ENCODE measurements at regions not wholly inside any gene's neighbourhood (a gene's known extent, or its start where the extent isn't known, plus 50 kb on each side); places are given as distances from the start of the nearest gene placed in this dataset.

GRCh38 chrX:10787264-10787663, 166.9 kb upstream of the MID1 start:
- no peak for DNase-seq (ENCODE audit: low read depth)
- in situ Hi-C loops (cut with HindIII; ENCODE audit: low pct_unique_long_range_greater_than_20kb, low sequenced_read_pairs) = no loop called here

DNA sequence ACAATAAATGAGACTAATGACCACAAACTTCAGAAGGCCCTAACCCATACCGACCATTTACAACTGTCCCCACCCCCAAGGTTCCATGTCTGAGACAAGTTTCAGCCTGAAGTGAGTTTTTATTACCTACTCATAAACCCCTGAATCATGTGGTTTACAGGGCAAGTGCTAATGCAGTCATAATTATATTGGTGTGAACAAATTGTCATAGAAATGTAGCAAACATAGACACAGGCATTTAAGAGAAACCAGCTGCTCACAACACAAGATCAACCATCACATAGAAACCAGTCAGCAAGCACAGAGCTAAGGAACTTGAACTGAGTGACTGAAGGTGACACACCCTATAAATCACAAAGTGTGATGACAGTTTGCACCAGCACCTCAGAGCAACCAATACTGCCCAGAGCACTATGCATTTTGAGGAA, 173.8 kb upstream of the MID1 start:
- in situ Hi-C loops (cut with HindIII; ENCODE audit: low pct_unique_long_range_greater_than_20kb, low sequenced_read_pairs) = no loop called here
- peak; percentile 46 for DNase-seq (ENCODE audit: low read depth)

DNA sequence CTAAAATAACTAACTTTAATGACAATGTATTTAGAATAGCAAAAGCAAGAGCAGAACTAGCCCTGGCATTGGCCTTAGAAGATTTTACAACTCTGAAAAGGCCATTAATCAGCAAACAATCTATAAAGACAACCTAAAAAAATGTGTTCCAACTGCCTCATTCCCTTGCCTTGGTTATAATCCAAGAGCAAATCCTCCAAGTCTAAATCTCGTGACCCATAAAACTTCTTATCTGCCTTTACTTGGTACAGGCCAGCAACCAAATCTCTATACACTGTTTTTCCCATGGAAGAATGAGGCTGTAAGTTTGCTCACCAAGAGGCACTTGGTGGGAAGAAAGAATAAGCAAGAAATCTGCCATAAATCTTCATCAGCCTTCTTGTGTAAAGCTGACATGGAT, 175.3 kb upstream of the MID1 start:
- DNase-seq (ENCODE audit: low read depth) = peak; percentile 1
- in situ Hi-C loops (cut with HindIII; ENCODE audit: low pct_unique_long_range_greater_than_20kb, low sequenced_read_pairs) = no loop called here

GRCh38 chrX:10797466-10797865, 177.1 kb upstream of the MID1 start:
- DNase-seq (ENCODE audit: low read depth) = no peak
- in situ Hi-C loops (cut with HindIII; ENCODE audit: low pct_unique_long_range_greater_than_20kb, low sequenced_read_pairs) = no loop called here

GRCh38 chrX:10798041-10798440, 177.7 kb upstream of the MID1 start:
- in situ Hi-C loops (cut with HindIII; ENCODE audit: low pct_unique_long_range_greater_than_20kb, low sequenced_read_pairs) = no loop called here

GRCh38 chrX:10800796-10801195, 180.4 kb upstream of the MID1 start:
- no peak for DNase-seq (ENCODE audit: low read depth)
- in situ Hi-C loops (cut with HindIII; ENCODE audit: low pct_unique_long_range_greater_than_20kb, low sequenced_read_pairs) = no loop called here

More at GRCh38 chrX:10798041-10798440, 177.7 kb upstream of the MID1 start:
- no peak for DNase-seq (ENCODE audit: low read depth)

GRCh38 chrX:10811111-10811510, 190.7 kb upstream of the MID1 start:
- in situ Hi-C loops (cut with HindIII; ENCODE audit: low pct_unique_long_range_greater_than_20kb, low sequenced_read_pairs) = no loop called here
- no peak for DNase-seq (ENCODE audit: low read depth)

DNA sequence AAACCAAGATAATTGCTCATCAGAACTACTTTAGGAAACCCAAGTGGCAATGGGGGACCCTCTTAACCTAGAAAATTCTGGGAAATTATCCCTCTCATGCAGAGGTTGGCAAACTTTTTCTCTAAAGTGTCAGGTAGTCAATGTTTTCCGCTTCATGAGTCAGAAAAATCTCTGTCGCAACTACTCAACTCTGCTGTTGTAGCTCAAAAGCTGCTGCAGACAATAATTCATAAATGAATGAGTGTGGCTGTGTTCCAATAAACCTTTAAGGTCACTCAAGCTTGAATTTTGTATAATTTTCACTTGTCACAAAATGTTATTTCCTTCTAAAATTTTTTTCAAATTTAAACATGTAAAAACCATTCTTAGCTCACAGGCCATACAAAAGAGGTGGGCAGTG, 193.4 kb upstream of the MID1 start:
- in situ Hi-C loops (cut with HindIII; ENCODE audit: low pct_unique_long_range_greater_than_20kb, low sequenced_read_pairs) = no loop called here
- no peak for DNase-seq (ENCODE audit: low read depth)

- in situ Hi-C loops (cut with HindIII; ENCODE audit: low pct_unique_long_range_greater_than_20kb, low sequenced_read_pairs) = no loop called here
- no peak for DNase-seq (ENCODE audit: low read depth)
Measured at GRCh38 chrX:10818651-10819050, 198.3 kb upstream of the MID1 start.

DNA sequence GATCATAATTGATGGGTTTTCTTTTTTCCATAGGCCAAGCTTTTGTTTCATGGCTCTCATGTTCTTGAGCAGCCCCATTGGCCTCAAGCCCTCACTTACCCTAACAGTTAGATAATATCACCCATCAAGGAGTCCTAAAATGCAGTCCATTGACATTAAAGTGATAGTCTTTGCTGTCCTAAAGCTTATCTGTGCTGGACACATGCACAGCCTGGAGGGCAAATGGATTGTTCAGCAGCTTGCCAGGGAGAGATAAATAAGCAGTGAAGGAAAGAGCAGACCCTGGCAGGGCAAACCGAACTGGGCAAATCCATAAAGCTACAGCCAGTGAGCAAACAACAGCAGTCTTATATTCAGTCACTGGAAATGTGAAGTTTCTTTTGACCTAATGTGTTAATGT, 199.6 kb upstream of the MID1 start:
- in situ Hi-C loops (cut with HindIII; ENCODE audit: low pct_unique_long_range_greater_than_20kb, low sequenced_read_pairs) = no loop called here

DNA sequence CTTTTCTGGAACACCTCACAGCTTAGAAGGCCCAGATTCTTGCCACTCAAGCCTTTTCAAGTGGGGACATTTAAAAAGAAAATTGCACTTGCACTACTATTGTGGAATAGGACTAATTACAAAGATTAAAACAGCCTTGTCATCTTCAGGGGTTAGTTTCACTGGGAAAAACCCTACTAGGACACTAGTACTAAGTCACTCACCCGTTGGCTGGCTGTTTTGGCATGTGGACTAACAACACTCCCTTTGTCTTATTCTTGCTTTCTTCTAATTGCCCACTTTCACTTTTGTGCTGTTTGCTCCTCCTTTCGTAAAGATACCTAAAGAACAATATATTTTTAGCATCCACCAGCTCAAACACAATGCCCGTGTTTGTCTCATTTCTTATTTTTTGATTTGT, 200.9 kb upstream of the MID1 start:
- in situ Hi-C loops (cut with HindIII; ENCODE audit: low pct_unique_long_range_greater_than_20kb, low sequenced_read_pairs) = no loop called here
- no peak for DNase-seq (ENCODE audit: low read depth)

More for the DNA sequence above, 199.6 kb upstream of the MID1 start:
- DNase-seq (ENCODE audit: low read depth) = no peak

DNA sequence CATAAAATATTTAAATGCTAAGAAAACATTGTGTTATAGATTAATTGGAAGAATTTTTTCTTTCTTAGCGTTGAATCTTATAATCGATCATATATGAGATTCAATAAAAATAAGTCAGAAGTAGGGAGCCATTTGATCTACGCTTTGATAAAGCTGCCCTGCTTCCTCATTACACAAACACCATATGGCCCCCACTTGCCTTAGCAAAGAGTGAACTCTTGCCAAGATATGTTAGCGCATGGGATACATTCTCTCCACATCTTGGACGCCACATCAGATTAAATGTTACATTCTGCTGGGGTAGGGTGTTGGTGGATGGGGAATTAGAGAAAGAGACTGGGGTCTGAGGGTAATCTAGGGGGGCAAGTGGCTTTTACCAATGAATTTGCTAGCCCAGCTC, 207.7 kb upstream of the MID1 start:
- in situ Hi-C loops (cut with HindIII; ENCODE audit: low pct_unique_long_range_greater_than_20kb, low sequenced_read_pairs) = no loop called here
- DNase-seq (ENCODE audit: low read depth) = no peak

- in situ Hi-C loops (cut with HindIII; ENCODE audit: low pct_unique_long_range_greater_than_20kb, low sequenced_read_pairs) = no loop called here
- DNase-seq (ENCODE audit: low read depth) = no peak
Measured at GRCh38 chrX:10828640-10829039, 208.3 kb upstream of the MID1 start.

DNA sequence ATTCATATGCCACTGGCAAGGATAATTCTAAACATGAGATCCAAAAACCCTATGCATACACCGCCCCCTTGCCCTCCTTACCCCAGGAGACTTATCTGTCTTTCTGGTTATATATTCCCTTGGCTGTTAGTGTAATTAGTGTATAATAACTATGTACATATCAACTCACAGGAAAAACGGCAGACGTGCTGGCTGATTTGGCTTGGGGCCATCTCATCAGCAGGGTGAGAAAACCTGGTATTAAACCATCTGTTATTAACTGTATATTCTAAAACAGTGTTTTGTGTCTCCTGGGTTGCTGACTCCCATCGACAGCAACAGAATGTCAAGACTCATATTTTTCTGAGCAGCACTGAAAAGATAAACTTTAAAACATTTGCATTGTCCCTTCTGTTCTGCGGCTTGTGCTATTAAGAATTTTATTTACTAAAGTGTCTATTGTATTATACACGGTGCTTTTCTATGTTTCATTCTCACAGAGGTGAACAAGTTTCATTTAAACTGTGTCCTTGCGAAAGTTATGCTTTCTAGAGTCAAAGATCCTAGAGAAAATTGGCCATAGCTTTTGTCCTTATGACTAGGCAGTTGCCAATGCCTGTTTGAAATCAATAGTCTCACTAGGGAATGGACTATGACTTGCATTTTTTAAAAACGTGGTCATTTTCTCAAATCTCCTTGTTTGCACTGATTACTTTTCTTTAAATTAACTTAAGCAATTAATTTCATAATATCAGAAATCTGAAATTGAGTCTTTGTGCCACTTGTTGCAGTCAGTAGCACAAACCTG, 211.5 kb upstream of the MID1 start:
- in situ Hi-C loops (cut with HindIII; ENCODE audit: low pct_unique_long_range_greater_than_20kb, low sequenced_read_pairs) = no loop called here
- no peak for DNase-seq (ENCODE audit: low read depth)

DNA sequence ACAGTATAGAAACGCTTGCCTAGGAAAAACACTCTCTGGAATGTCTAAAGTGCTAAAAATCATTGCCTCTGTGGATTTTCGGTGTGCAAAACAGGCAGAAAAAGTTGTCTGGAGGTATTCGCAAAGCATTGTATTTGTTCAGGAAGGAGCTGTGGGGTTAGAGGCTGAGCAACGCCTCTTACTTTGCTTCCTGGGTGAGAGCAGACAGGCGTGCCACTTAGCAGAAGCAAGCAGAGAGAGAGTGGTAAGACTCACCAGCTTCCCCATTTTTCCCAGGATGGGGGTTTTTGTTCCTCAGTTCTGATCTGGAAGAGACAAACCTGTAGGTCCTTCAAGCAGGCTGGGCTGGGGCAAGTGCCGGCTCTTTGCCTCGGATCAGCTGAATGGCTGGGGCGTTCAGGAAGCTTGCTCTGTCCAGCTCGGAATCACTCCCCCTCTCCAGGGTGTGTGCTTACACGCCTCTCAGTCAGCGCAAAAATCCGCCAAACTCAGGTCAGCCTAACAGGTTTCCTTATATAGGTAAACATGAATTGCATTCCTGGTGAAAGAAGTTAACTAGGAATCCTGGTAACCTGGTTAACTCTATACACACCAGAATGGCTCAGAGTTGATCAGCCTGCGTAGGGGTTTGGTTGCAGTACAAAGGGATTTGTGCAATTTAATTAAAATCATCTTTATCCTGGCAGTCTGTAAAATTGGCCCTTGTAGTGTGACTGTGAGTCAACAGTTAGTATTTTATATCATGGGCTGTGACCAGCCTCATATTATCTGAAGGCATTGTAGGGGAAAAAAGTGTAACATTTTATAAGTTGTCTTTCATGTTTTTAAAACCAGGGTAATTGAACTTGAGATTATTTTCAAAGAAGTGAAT, 213.1 kb upstream of the MID1 start:
- in situ Hi-C loops (cut with HindIII; ENCODE audit: low pct_unique_long_range_greater_than_20kb, low sequenced_read_pairs) = no loop called here

DNA sequence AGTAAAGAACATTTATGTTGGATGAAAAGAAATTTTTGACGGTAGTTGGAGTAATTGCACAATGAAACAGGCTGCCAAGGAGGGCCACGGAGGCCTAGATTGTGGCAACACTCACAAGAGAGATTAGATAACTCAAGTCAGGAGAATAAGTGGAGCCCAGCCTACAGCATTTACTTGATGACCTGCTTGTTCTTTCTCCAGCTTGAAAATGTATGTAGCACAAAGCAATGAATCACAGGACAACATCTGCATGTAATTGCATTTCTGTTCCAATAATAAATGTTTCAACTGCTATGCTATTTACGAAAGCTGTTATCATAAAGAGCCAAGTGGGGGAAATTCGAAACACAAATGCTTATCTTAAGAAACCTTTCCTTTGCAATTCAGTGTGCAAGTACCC, 221.2 kb upstream of the MID1 start:
- DNase-seq (ENCODE audit: low read depth) = no peak
- in situ Hi-C loops (cut with HindIII; ENCODE audit: low pct_unique_long_range_greater_than_20kb, low sequenced_read_pairs) = no loop called here

More for the DNA sequence above, 213.1 kb upstream of the MID1 start:
- DNase-seq (ENCODE audit: low read depth) = peak; percentile 2

- in situ Hi-C loops (cut with HindIII; ENCODE audit: low pct_unique_long_range_greater_than_20kb, low sequenced_read_pairs) = no loop called here
- DNase-seq (ENCODE audit: low read depth) = no peak
Measured at GRCh38 chrX:10842646-10843045, 222.3 kb upstream of the MID1 start.

DNA sequence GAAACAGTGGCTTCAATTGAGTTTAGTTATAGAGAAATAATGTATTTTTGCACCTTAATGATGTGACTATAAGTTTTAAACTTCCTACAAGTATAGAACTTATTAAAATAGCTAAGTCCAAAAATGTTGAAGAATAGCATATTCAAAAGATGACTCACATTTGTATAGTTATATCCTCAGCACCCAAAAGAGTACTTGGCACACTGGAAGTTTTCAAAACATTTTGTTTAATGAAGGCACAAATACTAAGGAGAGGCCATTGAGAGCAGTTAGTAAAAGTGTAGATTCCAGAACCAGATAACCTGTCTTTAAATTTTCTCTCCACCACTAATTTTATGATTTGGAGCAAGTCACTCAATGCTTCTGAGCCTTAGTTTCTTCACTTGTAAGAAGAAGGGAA, 226.9 kb upstream of the MID1 start:
- in situ Hi-C loops (cut with HindIII; ENCODE audit: low pct_unique_long_range_greater_than_20kb, low sequenced_read_pairs) = no loop called here
- DNase-seq (ENCODE audit: low read depth) = no peak

DNA sequence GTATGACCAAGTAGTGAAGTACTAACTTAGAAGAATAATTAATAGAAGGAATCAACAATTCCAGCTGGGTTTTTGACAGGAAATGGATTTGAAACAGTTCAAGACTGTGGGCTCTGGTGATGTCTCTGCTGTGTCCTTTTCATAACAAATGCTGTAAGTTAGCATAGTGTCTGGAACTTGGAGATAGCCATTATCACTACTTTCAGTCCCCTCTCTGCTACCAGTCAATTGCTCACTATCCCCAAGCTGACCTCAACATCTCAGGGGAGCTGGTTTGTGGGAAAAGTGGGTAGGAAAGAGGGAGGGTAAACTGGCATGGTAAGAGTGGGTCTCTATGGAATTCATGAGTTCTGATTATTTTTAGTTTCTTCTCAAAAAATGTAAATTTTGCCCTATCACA, 231.4 kb upstream of the MID1 start:
- in situ Hi-C loops (cut with HindIII; ENCODE audit: low pct_unique_long_range_greater_than_20kb, low sequenced_read_pairs) = no loop called here

More for the DNA sequence above, 231.4 kb upstream of the MID1 start:
- no peak for DNase-seq (ENCODE audit: low read depth)
